Smooth muscle cell (in vitro differentiated cells): ENCODE measurements at regions not wholly inside any gene's neighbourhood (a gene's known extent, or its start where the extent isn't known, plus 50 kb on each side); places are given as distances from the start of the nearest gene placed in this dataset.

Experiments used
- DNase-seq: peaks from one replicate; lab custom pipeline; 2025; ENCODE audit not compliant: unreplicated experiment; lab: John Stamatoyannopoulos, UW
- H2AFZ ChIP-seq: fragments of 200-600 bp; sonication (generic); 2 replicates; pipeline ENCODE4 v1.6.0; 2016; ENCODE audit warnings: antibody characterized with exemption, low read depth, mild to moderate bottlenecking
- H3F3A ChIP-seq: fragments of 200-600 bp; sonication (generic); 2 replicates; pipeline ENCODE4 v1.6.0; 2017; ENCODE audit warnings: antibody characterized with exemption, low read depth
- H3K27ac ChIP-seq: fragments of 200-600 bp; sonication (generic); 2 replicates; pipeline ENCODE4 v1.5.1; 2016; ENCODE audit warnings: low read depth, mild to moderate bottlenecking
- H3K27me3 ChIP-seq: fragments of 200-600 bp; sonication (generic); 2 replicates; pipeline ENCODE4 v1.6.1; 2016; ENCODE audit warnings: low read depth, mild to moderate bottlenecking
- H3K36me3 ChIP-seq: fragments of 200-600 bp; sonication (generic); 2 replicates; pipeline ENCODE4 v1.5.1; 2016; ENCODE audit warnings: low read depth
- H3K4me1 ChIP-seq: fragments of 200-600 bp; sonication (generic); 2 replicates; pipeline ENCODE4 v1.5.1; 2016; ENCODE audit warnings: low read depth
- H3K4me2 ChIP-seq: fragments of 200-600 bp; sonication (generic); 2 replicates; pipeline ENCODE4 v1.6.0; 2016; ENCODE audit warnings: mild to moderate bottlenecking
- H3K4me3 ChIP-seq: fragments of 200-600 bp; sonication (generic); 2 replicates; pipeline ENCODE4 v1.5.1; 2016; ENCODE audit warnings: mild to moderate bottlenecking
- H3K79me2 ChIP-seq: fragments of 200-600 bp; sonication (generic); 2 replicates; pipeline ENCODE4 v1.6.0; 2016; ENCODE audit warnings: low read depth, mild to moderate bottlenecking
- H3K9ac ChIP-seq: fragments of 200-600 bp; sonication (generic); 2 replicates; pipeline ENCODE4 v1.6.0; 2016; ENCODE audit warnings: low read depth
- H3K9me3 ChIP-seq: fragments of 200-600 bp; sonication (generic); replicated peaks from 2 replicates; pipeline ENCODE4 v1.5.1; 2016; ENCODE audit warnings: low read depth
- H4K20me1 ChIP-seq: fragments of 200-600 bp; sonication (generic); 2 replicates; pipeline ENCODE4 v1.6.0; 2016; ENCODE audit warnings: low read depth
- CTCF ChIP-seq: fragments of 200-600 bp; sonication (generic); IDR thresholded peaks from 2 replicates; pipeline ENCODE4 v1.5.1; 2017; ENCODE audit warnings: borderline replicate concordance, mild to moderate bottlenecking, antibody characterized with exemption; ENCODE audit not compliant: insufficient read depth, poor library complexity, severe bottlenecking
- WGBS: methylation state at CpG from one replicate; pipeline ENCODE4 v1.1.7; 2016; ENCODE audit warnings: low lambda C conversion rate; 5-methylcytosine and 5-hydroxymethylcytosine counted together

- H3F3A ChIP-seq = peaks cover 6% of the 10 kb centered on the region
- no peak overlapping the region for H3K4me2 ChIP-seq
- H3K79me2 ChIP-seq = no peaks in the 10 kb centered on the region
- no peak overlapping the region for H3K9ac ChIP-seq
- H3K4me1 ChIP-seq = peaks cover 6% of the 10 kb centered on the region
- no peak overlapping the region for H2AFZ ChIP-seq
- no peaks in the 10 kb centered on the region for H3K27me3 ChIP-seq
- H3K4me3 ChIP-seq = no peak overlapping the region
- no peak overlapping the region for H3K27ac ChIP-seq
- DNase-seq = no peak
- no peak for TF ChIP-seq CTCF
- no peaks in the 10 kb centered on the region for H4K20me1 ChIP-seq
- H3K9me3 ChIP-seq = no peaks in the 10 kb centered on the region
- H3K36me3 ChIP-seq = no peaks in the 10 kb centered on the region
- WGBS = 92% methylated on average over 5 of the region's 5 CpGs
These were observed 255.2 kb downstream of the SNX13 start for GRCh38 chr7:17685141-17685540.

DNA sequence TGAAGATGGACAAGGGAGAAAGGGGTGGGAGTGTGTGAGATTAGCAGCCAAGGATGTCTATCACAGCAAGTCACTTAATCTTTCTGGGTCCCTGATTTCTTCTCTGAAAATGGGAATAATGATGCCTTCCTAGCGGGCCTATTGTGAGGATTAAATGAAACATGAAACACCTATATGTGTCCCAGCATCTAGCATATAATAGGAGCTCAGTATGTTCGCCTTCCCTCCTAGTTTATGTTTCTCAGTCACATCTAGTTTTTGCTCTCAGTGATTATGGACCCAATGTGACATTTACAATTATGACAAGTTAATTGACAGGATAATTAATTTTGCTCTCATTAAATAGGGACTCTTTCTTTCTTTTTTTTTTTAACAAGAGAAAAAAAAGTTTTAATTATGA is 252.9 kb downstream of the SNX13 start:
- H3K27ac ChIP-seq = no peak overlapping the region
- 98% methylated on average over 2 of the region's 2 CpGs for WGBS
- H3K79me2 ChIP-seq = no peaks in the 10 kb centered on the region
- no peak for DNase-seq
- no peak for TF ChIP-seq CTCF
- H2AFZ ChIP-seq = no peak overlapping the region
- H3K4me1 ChIP-seq = no peaks in the 10 kb centered on the region
- no peaks in the 10 kb centered on the region for H4K20me1 ChIP-seq
- no peaks in the 10 kb centered on the region for H3K36me3 ChIP-seq
- no peak overlapping the region for H3K4me3 ChIP-seq
- no peaks in the 10 kb centered on the region for H3K9me3 ChIP-seq
- no peaks in the 10 kb centered on the region for H3F3A ChIP-seq
- H3K27me3 ChIP-seq = no peaks in the 10 kb centered on the region
- H3K9ac ChIP-seq = no peak overlapping the region
- H3K4me2 ChIP-seq = no peak overlapping the region

GRCh38 chr7:17689361-17689902 is 250.9 kb downstream of the SNX13 start:
- DNase-seq = no peak
- Histone ChIP-seq H3K9ac (no peak overlapping the region), H3K4me3 (no peak overlapping the region), H3K4me1 (no peaks in the 10 kb centered on the region), H2AFZ (no peak overlapping the region), H3K79me2 (no peaks in the 10 kb centered on the region), H3K9me3 (no peaks in the 10 kb centered on the region), H3K27me3 (no peaks in the 10 kb centered on the region), H3K36me3 (no peaks in the 10 kb centered on the region), H4K20me1 (no peaks in the 10 kb centered on the region), H3F3A (no peaks in the 10 kb centered on the region), H3K27ac (peak overlapping the region; percentile 53), H3K4me2 (no peak overlapping the region)
- WGBS = 85% methylated on average over 5 of the region's 5 CpGs
- TF ChIP-seq CTCF = no peak

GRCh38 chr7:17690030-17690429 is 250.3 kb downstream of the SNX13 start:
- TF ChIP-seq CTCF = no peak
- H3K36me3 ChIP-seq = no peaks in the 10 kb centered on the region
- no peaks in the 10 kb centered on the region for H3F3A ChIP-seq
- no peaks in the 10 kb centered on the region for H4K20me1 ChIP-seq
- H3K27ac ChIP-seq = peak overlapping the region; percentile 53
- no peaks in the 10 kb centered on the region for H3K27me3 ChIP-seq
- H3K79me2 ChIP-seq = no peaks in the 10 kb centered on the region
- H3K4me2 ChIP-seq = no peak overlapping the region
- H2AFZ ChIP-seq = no peak overlapping the region
- no peak overlapping the region for H3K4me3 ChIP-seq
- no peaks in the 10 kb centered on the region for H3K4me1 ChIP-seq
- WGBS = 57% methylated on average over 4 of the region's 4 CpGs
- no peaks in the 10 kb centered on the region for H3K9me3 ChIP-seq
- DNase-seq = no peak
- H3K9ac ChIP-seq = no peak overlapping the region
